ENCODE measurements at regions not wholly inside any gene's neighbourhood (a gene's known extent, or its start where the extent isn't known, plus 50 kb on each side); places are given as distances from the start of the nearest gene placed in this dataset.
A peak's percentile ranks its signal among the peaks of the same experiment; 100 is the strongest.

DNA sequence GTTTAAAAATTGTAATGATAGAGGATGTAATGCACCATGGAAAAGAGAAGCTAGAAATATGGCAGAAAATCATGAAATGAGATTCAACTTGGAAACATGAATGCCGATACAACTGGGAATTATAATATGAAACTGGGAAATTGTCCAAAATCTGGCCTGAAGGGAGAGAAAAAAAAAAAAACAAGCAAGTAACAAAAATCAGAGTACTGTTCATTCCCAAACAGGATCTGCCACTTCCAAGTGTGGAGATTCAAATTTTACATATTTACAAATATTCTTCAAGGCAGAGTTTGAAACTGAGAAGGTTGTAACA is 56.6 kb upstream of the MOCS2 start:
- DNase-seq, result no peak
- H3K23ac ChIP-seq (ENCODE audit: low read length), result no peak overlapping the region
- H3K9me3 ChIP-seq (ENCODE audit: insufficient read depth, low read depth, low read length), result no peaks in the 10 kb centered on the region
- no peak overlapping the region for H4K91ac ChIP-seq (ENCODE audit: low read depth, low read length)
- H2BK5ac ChIP-seq (ENCODE audit: low read depth, low read length, poor library complexity), result no peak overlapping the region
- no peak overlapping the region for H3K18ac ChIP-seq (ENCODE audit: low read length)
- H3K27ac ChIP-seq (ENCODE audit: low read depth, low read length), result no peak overlapping the region
- no peak overlapping the region for H2BK120ac ChIP-seq (ENCODE audit: insufficient read depth, low read length, poor library complexity)
- no peak overlapping the region for H2AK5ac ChIP-seq (ENCODE audit: low read length)
- WGBS (ENCODE audit: extremely low coverage, insufficient coverage, insufficient read length), result no CpG with 5 or more reads among the region's 1 CpG
- H2AFZ ChIP-seq (ENCODE audit: insufficient read depth, low read length, poor library complexity), result no peak overlapping the region
- H3K4ac ChIP-seq (ENCODE audit: low read depth, low read length), result no peak overlapping the region
- H4K12ac ChIP-seq (ENCODE audit: low read depth, low read length), result no peak overlapping the region
- no peak overlapping the region for H3K4me3 ChIP-seq (ENCODE audit: low read depth, low read length)
- H2BK12ac ChIP-seq (ENCODE audit: low read length), result no peak overlapping the region
- no peak overlapping the region for H4K8ac ChIP-seq (ENCODE audit: low read depth, low read length)
- no peak overlapping the region for H3K14ac ChIP-seq (ENCODE audit: low read length)
- H3K4me1 ChIP-seq (ENCODE audit: control insufficient read depth in 1 of 2, insufficient read depth in 2 of 2, low read length in 2 of 2), result no peaks in the 10 kb centered on the region
- no peak overlapping the region for H3K9ac ChIP-seq (ENCODE audit: low read length)
- H3K36me3 ChIP-seq (ENCODE audit: control insufficient read depth in 1 of 2, insufficient read depth in 2 of 2, low read length in 2 of 2), result no peaks in the 10 kb centered on the region
- no peaks in the 10 kb centered on the region for H3K79me1 ChIP-seq (ENCODE audit: low read length)
- H3K4me2 ChIP-seq (ENCODE audit: low read length), result no peak overlapping the region
- no peaks in the 10 kb centered on the region for H3K79me2 ChIP-seq (ENCODE audit: control insufficient read depth, insufficient read depth, low read length, poor library complexity)
- no peaks in the 10 kb centered on the region for H3K27me3 ChIP-seq (ENCODE audit: insufficient read depth, low read length)

DNA sequence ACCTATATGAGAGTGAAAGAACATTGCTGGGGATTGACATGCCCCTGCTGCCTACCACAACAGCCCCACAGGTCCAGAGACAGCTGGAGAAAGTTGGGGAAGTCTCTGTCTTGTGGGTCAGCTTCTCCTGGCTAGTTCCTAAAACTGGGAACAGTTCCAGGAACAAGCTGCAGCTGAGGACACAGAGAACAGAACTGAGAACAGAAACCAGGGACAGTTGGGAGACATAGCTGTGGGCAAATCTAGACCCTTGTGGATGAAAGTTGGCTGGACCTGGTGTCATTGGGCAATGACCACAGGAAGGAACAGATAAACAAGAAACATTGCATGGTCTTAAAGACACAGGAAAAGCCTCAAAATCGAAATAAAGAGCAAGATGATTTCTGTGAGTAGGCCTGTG is 58.3 kb upstream of the MOCS2 start:
- H3K79me1 ChIP-seq (ENCODE audit: low read length), result no peaks in the 10 kb centered on the region
- H4K12ac ChIP-seq (ENCODE audit: low read depth, low read length), result no peak overlapping the region
- H2AK5ac ChIP-seq (ENCODE audit: low read length), result no peak overlapping the region
- no peaks in the 10 kb centered on the region for H3K36me3 ChIP-seq (ENCODE audit: control insufficient read depth in 1 of 2, insufficient read depth in 2 of 2, low read length in 2 of 2)
- H4K91ac ChIP-seq (ENCODE audit: low read depth, low read length), result no peak overlapping the region
- no peak overlapping the region for H4K8ac ChIP-seq (ENCODE audit: low read depth, low read length)
- H3K4me3 ChIP-seq (ENCODE audit: low read depth, low read length), result no peak overlapping the region
- H3K14ac ChIP-seq (ENCODE audit: low read length), result no peak overlapping the region
- no peak overlapping the region for H3K4me2 ChIP-seq (ENCODE audit: low read length)
- no CpG with 5 or more reads among the region's 1 CpG for WGBS (ENCODE audit: extremely low coverage, insufficient coverage, insufficient read length)
- H3K23ac ChIP-seq (ENCODE audit: low read length), result no peak overlapping the region
- no peak overlapping the region for H2BK120ac ChIP-seq (ENCODE audit: insufficient read depth, low read length, poor library complexity)
- H3K27ac ChIP-seq (ENCODE audit: low read depth, low read length), result no peak overlapping the region
- H3K4me1 ChIP-seq (ENCODE audit: control insufficient read depth in 1 of 2, insufficient read depth in 2 of 2, low read length in 2 of 2), result no peaks in the 10 kb centered on the region
- no peaks in the 10 kb centered on the region for H3K9me3 ChIP-seq (ENCODE audit: insufficient read depth, low read depth, low read length)
- no peaks in the 10 kb centered on the region for H3K27me3 ChIP-seq (ENCODE audit: insufficient read depth, low read length)
- H2BK5ac ChIP-seq (ENCODE audit: low read depth, low read length, poor library complexity), result no peak overlapping the region
- H3K18ac ChIP-seq (ENCODE audit: low read length), result no peak overlapping the region
- no peak for DNase-seq
- H3K4ac ChIP-seq (ENCODE audit: low read depth, low read length), result no peak overlapping the region
- H3K79me2 ChIP-seq (ENCODE audit: control insufficient read depth, insufficient read depth, low read length, poor library complexity), result no peaks in the 10 kb centered on the region
- no peak overlapping the region for H2AFZ ChIP-seq (ENCODE audit: insufficient read depth, low read length, poor library complexity)
- H3K9ac ChIP-seq (ENCODE audit: low read length), result no peak overlapping the region
- no peak overlapping the region for H2BK12ac ChIP-seq (ENCODE audit: low read length)

DNA sequence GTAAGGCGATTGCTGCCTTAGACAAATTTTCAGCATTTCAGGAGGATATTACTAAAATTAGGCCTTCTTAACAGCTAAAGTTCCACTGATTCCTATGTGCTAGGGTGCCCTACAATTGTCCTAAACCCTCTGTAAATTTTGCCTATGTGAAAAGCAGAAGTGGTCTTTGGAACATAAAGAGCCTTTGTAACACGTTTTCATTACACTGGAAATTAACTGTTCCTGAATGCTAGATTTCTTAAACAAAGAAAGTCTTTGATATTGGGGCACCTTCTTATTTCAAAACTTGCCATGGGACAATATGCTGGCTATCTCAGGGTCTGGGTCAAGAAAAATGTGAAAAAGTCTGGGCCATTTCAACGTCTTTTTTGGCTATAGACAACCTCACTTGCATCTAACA is 60.4 kb upstream of the MOCS2 start:
- Histone ChIP-seq H4K8ac (ENCODE audit: low read depth, low read length) (no peak overlapping the region), H3K36me3 (ENCODE audit: control insufficient read depth in 1 of 2, insufficient read depth in 2 of 2, low read length in 2 of 2) (no peaks in the 10 kb centered on the region), H3K9ac (ENCODE audit: low read length) (no peak overlapping the region), H3K4me3 (ENCODE audit: low read depth, low read length) (no peak overlapping the region), H3K23ac (ENCODE audit: low read length) (no peak overlapping the region), H4K91ac (ENCODE audit: low read depth, low read length) (no peak overlapping the region), H4K12ac (ENCODE audit: low read depth, low read length) (no peak overlapping the region), H2AFZ (ENCODE audit: insufficient read depth, low read length, poor library complexity) (no peak overlapping the region), H3K9me3 (ENCODE audit: insufficient read depth, low read depth, low read length) (no peaks in the 10 kb centered on the region), H3K18ac (ENCODE audit: low read length) (no peak overlapping the region), H3K79me1 (ENCODE audit: low read length) (no peaks in the 10 kb centered on the region), H3K14ac (ENCODE audit: low read length) (no peak overlapping the region), H3K4me2 (ENCODE audit: low read length) (no peak overlapping the region), H2BK120ac (ENCODE audit: insufficient read depth, low read length, poor library complexity) (no peak overlapping the region), H2BK5ac (ENCODE audit: low read depth, low read length, poor library complexity) (no peak overlapping the region), H3K4me1 (ENCODE audit: control insufficient read depth in 1 of 2, insufficient read depth in 2 of 2, low read length in 2 of 2) (no peaks in the 10 kb centered on the region), H3K27me3 (ENCODE audit: insufficient read depth, low read length) (no peaks in the 10 kb centered on the region), H2AK5ac (ENCODE audit: low read length) (no peak overlapping the region), H3K27ac (ENCODE audit: low read depth, low read length) (no peak overlapping the region), H3K4ac (ENCODE audit: low read depth, low read length) (no peak overlapping the region), H2BK12ac (ENCODE audit: low read length) (no peak overlapping the region), H3K79me2 (ENCODE audit: control insufficient read depth, insufficient read depth, low read length, poor library complexity) (no peaks in the 10 kb centered on the region)
- no CpG with 5 or more reads among the region's 3 CpGs for WGBS (ENCODE audit: extremely low coverage, insufficient coverage, insufficient read length)
- no peak for DNase-seq

DNA sequence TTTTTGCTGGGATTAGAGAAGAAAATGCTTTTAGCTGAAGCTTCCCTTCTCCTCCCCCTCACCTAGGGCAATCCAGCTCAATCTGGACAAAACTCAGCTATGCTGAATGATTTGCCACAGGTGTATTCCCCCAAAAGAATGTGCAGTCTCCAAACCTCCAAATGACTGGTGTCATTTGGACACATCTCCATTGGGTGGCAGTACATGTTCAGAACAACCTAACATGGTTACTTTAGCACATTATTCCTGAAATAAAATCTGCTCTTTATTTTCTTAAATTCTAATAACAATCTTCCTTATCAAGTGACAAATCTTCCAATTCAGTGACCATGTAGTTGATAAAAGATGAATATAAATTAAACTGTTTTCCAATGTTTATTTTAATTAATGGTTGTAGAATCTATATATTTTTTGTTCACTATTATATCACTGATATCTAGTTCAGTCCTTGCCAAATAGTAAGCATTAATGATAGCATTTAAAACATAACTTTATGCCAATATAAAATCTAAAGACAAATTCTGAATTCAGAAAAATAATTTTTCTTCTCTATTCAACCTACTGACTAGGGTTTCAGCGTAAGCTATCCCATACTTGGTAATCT is 61.3 kb upstream of the MOCS2 start:
- DNase-seq, result peak; percentile 37 to 58
- Histone ChIP-seq H4K12ac (ENCODE audit: low read depth, low read length) (no peak overlapping the region), H2AFZ (ENCODE audit: insufficient read depth, low read length, poor library complexity) (no peak overlapping the region), H3K4me3 (ENCODE audit: low read depth, low read length) (no peak overlapping the region), H2AK5ac (ENCODE audit: low read length) (no peak overlapping the region), H3K23ac (ENCODE audit: low read length) (no peak overlapping the region), H3K9ac (ENCODE audit: low read length) (no peak overlapping the region), H4K8ac (ENCODE audit: low read depth, low read length) (no peak overlapping the region), H3K4ac (ENCODE audit: low read depth, low read length) (no peak overlapping the region), H3K27ac (ENCODE audit: low read depth, low read length) (no peak overlapping the region), H3K18ac (ENCODE audit: low read length) (no peak overlapping the region), H3K79me1 (ENCODE audit: low read length) (no peaks in the 10 kb centered on the region), H3K9me3 (ENCODE audit: insufficient read depth, low read depth, low read length) (no peaks in the 10 kb centered on the region), H3K4me1 (ENCODE audit: control insufficient read depth in 1 of 2, insufficient read depth in 2 of 2, low read length in 2 of 2) (no peaks in the 10 kb centered on the region), H3K79me2 (ENCODE audit: control insufficient read depth, insufficient read depth, low read length, poor library complexity) (no peaks in the 10 kb centered on the region), H3K27me3 (ENCODE audit: insufficient read depth, low read length) (no peaks in the 10 kb centered on the region), H3K36me3 (ENCODE audit: control insufficient read depth in 1 of 2, insufficient read depth in 2 of 2, low read length in 2 of 2) (no peaks in the 10 kb centered on the region), H3K4me2 (ENCODE audit: low read length) (no peak overlapping the region), H4K91ac (ENCODE audit: low read depth, low read length) (no peak overlapping the region), H3K14ac (ENCODE audit: low read length) (no peak overlapping the region), H2BK120ac (ENCODE audit: insufficient read depth, low read length, poor library complexity) (no peak overlapping the region), H2BK5ac (ENCODE audit: low read depth, low read length, poor library complexity) (no peak overlapping the region), H2BK12ac (ENCODE audit: low read length) (no peak overlapping the region)
- no CpG with 5 or more reads among the region's 1 CpG for WGBS (ENCODE audit: extremely low coverage, insufficient coverage, insufficient read length)

Data from trophoblast cell (in vitro differentiated cells and primary cell).